ENCODE measurements at regions not wholly inside any gene's neighbourhood (a gene's known extent, or its start where the extent isn't known, plus 50 kb on each side); places are given as distances from the start of the nearest gene placed in this dataset.

- no peak for TF ChIP-seq RREB1 (CRISPR knock-in tag; IDR thresholded peaks at IDR 0.05)
- no peak for TF ChIP-seq ZNF143 (CRISPR knock-in tag; IDR thresholded peaks at IDR 0.05)
- TF ChIP-seq HOXB6 (CRISPR knock-in tag; IDR thresholded peaks at IDR 0.05; ENCODE audit: borderline replicate concordance): no peak
- no peak for TF ChIP-seq RUNX1 (IDR thresholded peaks at IDR 0.05; ENCODE audit: low read depth)
Measured at GRCh38 chr20:63058696-63059335, 52.1 kb upstream of the BHLHE23 start (continued).

All from K562 (cell line).